ENCODE measurements at regions not wholly inside any gene's neighbourhood (a gene's known extent, or its start where the extent isn't known, plus 50 kb on each side); places are given as distances from the start of the nearest gene placed in this dataset.

DNA sequence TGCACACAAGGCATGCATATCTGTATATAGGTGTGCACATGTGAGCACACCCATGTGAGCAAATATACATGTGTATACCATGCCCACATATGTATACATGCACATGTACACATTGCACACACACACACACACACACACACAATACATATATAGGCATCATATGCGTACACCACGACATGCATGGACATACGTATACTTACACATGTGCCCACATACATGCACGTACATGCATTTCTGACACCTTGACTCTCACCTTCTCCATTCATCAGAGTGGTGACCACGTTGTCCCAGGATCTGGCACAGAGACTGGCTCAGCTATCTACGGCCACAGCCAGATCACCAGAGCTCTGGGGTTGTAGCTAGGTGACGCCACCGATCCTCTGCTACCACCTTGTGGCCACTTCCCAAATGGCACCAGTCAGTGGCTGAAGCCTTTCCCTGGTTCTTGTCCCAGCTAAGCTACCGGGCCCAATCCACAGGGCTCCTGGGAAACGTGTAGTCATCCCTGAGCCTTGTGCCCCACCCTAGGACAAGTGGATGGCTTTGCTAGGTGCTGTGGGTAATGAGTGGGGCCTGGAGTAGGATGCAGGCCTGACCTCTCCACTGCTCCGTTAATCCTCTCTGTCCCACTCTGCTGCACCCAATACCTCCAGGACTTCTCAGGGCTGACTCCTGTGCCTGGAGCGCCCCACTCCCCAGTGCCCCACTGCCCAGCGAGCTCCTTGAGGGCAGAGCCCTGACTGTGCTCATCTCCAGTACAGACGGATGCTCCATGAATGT lies 194.4 kb downstream of the RGS3 start:
- ChIA-PET CTCF (ENCODE audit: partially characterized antibody) (interaction anchor here (0.7 to 9.0 kb wide), 29 partner anchors 8 to 545 kb away, joined by 3 to 246 read pairs (median 4); partner anchors contain the start of genes ALAD, CDC26, PRPF4 and SLC31A1), POLR2A (ENCODE audit: partially characterized antibody) (interaction anchor here (0.6 to 2.2 kb wide), 4 partner anchors 42 to 383 kb away, joined by 3 to 8 read pairs (median 4); no protein-coding TSS in a partner anchor)
- Mint-ChIP-seq H3K27me3 (peaks cover 10 to 16% of the 10 kb centered on the region in 2 donors), H3K4me1 (peaks cover 0 to 6% (median 2%) of the 10 kb centered on the region in 4 donors), H3K27ac (peak overlapping the region in 2 of 7 donors; percentile 65 to 67), H3K9me3 (no peaks in the 10 kb centered on the region), H3K36me3 (no peaks in the 10 kb centered on the region), H3K4me3 (no peak overlapping the region)
- H3K4me1 ChIP-seq (ENCODE audit: insufficient read depth, low read length), result no peaks in the 10 kb centered on the region
- intact Hi-C loops (cut with micrococcal nuclease), result loop anchor here (1.0 to 2.0 kb wide), 5 partner anchors 68 to 384 kb away; partner anchors contain the start of gene ALAD
- no peaks in the 10 kb centered on the region for H3K36me3 ChIP-seq (ENCODE audit: insufficient read depth, low read length)
- H3K27ac ChIP-seq (ENCODE audit: low read depth, low read length), result no peak overlapping the region
- H3K9me3 ChIP-seq (ENCODE audit: control insufficient read depth in 1 of 2, low read length in 2 of 2), result no peaks in the 10 kb centered on the region
- H3K4me3 ChIP-seq (ENCODE audit: low read length in 2 of 2), result no peak overlapping the region
- no peaks in the 10 kb centered on the region for H3K27me3 ChIP-seq (ENCODE audit: insufficient read depth, low read length)
- peak; percentile 67 to 76 (median 68) for DNase-seq

DNA sequence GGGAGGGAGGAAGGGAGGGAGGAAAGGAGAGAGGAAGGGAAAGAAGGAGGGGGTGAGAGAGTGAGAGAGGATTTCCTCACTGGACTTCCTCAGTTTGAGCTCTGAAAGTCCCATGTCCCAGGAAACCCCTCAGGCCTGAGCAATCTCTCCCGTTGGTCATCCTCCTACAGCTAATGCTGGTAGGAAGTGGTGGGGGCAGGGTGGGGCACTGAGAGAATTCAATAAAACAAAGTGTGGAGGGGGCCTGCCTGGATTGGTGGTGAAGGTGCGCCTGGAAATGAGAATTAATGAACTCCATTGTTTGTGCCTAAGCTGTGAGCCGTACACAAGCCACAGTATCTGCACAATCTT lies 195.0 kb downstream of the RGS3 start:
- Histone ChIP-seq H3K36me3 (ENCODE audit: insufficient read depth, low read length) (no peaks in the 10 kb centered on the region), H3K27me3 (ENCODE audit: insufficient read depth, low read length) (no peaks in the 10 kb centered on the region), H3K9me3 (ENCODE audit: control insufficient read depth in 1 of 2, low read length in 2 of 2) (no peaks in the 10 kb centered on the region), H3K27ac (ENCODE audit: low read depth, low read length) (no peak overlapping the region), H3K4me3 (ENCODE audit: low read length in 2 of 2) (no peak overlapping the region), H3K4me1 (ENCODE audit: insufficient read depth, low read length) (no peaks in the 10 kb centered on the region)
- Mint-ChIP-seq H3K36me3 (no peaks in the 10 kb centered on the region), H3K9me3 (no peaks in the 10 kb centered on the region), H3K4me3 (no peak overlapping the region), H3K27ac (no peak overlapping the region), H3K27me3 (peaks cover 10 to 16% of the 10 kb centered on the region in 2 donors), H3K4me1 (peaks cover 0 to 6% (median 2%) of the 10 kb centered on the region in 4 donors)
- DNase-seq, result no peak
- POLR2A ChIA-PET (ENCODE audit: partially characterized antibody), result interaction anchor here (1.4 to 2.2 kb wide), 3 partner anchors 77 to 384 kb away, joined by 4 to 8 read pairs (median 4); no protein-coding TSS in a partner anchor
- intact Hi-C loops (cut with micrococcal nuclease), result loop anchor here (1.0 to 2.0 kb wide), 5 partner anchors 68 to 384 kb away; partner anchors contain the start of gene ALAD
- CTCF ChIA-PET (ENCODE audit: partially characterized antibody), result interaction anchor here (0.8 to 9.0 kb wide), 23 partner anchors 8 to 508 kb away, joined by 3 to 246 read pairs (median 5); partner anchors contain the start of genes ALAD, CDC26, PRPF4 and SLC31A2

DNA sequence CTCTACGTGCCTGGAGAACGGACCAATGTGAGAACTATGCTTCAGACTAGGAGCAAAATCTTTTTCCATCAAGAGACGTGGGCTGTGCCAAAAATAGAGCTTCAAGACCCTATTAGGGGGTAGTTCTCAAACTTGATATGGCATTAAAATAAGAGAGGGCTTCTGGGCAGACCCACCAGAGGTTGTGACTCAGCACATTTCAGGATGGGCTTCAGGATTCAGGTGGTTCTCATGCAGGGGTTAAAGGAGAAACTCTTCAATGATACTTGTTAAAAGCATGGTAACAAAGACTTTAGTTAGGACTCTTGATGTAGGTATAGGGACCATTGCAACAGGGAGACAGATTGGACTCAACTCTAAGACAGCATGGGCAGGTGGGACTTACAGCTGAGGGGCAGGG lies 195.5 kb downstream of the RGS3 start:
- DNase-seq, result no peak
- intact Hi-C loops (cut with micrococcal nuclease), result loop anchor here (2.0 kb wide), 1 partner anchor 212 kb away; no protein-coding TSS in a partner anchor
- no peaks in the 10 kb centered on the region for H3K27me3 ChIP-seq (ENCODE audit: insufficient read depth, low read length)
- Mint-ChIP-seq H3K27ac (no peak overlapping the region), H3K4me1 (peaks cover 0 to 6% (median 2%) of the 10 kb centered on the region in 4 donors), H3K4me3 (no peak overlapping the region), H3K27me3 (peaks cover 10 to 16% of the 10 kb centered on the region in 2 donors), H3K9me3 (no peaks in the 10 kb centered on the region), H3K36me3 (no peaks in the 10 kb centered on the region)
- ChIA-PET POLR2A (ENCODE audit: partially characterized antibody) (interaction anchor here (2.2 kb wide), 1 partner anchor 213 kb away, joined by 8 read pairs; no protein-coding TSS in a partner anchor), CTCF (ENCODE audit: partially characterized antibody) (interaction anchor here (1.2 to 9.0 kb wide), 13 partner anchors 8 to 508 kb away, joined by 3 to 246 read pairs (median 10); partner anchors contain the start of genes ALAD, CDC26, PRPF4 and SLC31A2)
- no peaks in the 10 kb centered on the region for H3K4me1 ChIP-seq (ENCODE audit: insufficient read depth, low read length)
- H3K36me3 ChIP-seq (ENCODE audit: insufficient read depth, low read length), result no peaks in the 10 kb centered on the region
- no peaks in the 10 kb centered on the region for H3K9me3 ChIP-seq (ENCODE audit: control insufficient read depth in 1 of 2, low read length in 2 of 2)
- no peak overlapping the region for H3K27ac ChIP-seq (ENCODE audit: low read depth, low read length)
- no peak overlapping the region for H3K4me3 ChIP-seq (ENCODE audit: low read length in 2 of 2)

- H3K27me3 Mint-ChIP-seq, result peaks cover 10 to 16% of the 10 kb centered on the region in 2 donors
- ChIA-PET POLR2A (ENCODE audit: partially characterized antibody) (no interaction called here), CTCF (ENCODE audit: partially characterized antibody) (interaction anchor here (1.2 to 7.3 kb wide), 6 partner anchors 10 to 385 kb away, joined by 3 to 160 read pairs (median 8); partner anchors contain the start of genes CDC26 and PRPF4)
- H3K9me3 ChIP-seq (ENCODE audit: control insufficient read depth in 1 of 2, low read length in 2 of 2), result no peaks in the 10 kb centered on the region
- H3K9me3 Mint-ChIP-seq, result no peaks in the 10 kb centered on the region
- no peaks in the 10 kb centered on the region for H3K27me3 ChIP-seq (ENCODE audit: insufficient read depth, low read length)
- no peak overlapping the region for H3K4me3 Mint-ChIP-seq
- H3K4me3 ChIP-seq (ENCODE audit: low read length in 2 of 2), result no peak overlapping the region
- no peaks in the 10 kb centered on the region for H3K36me3 Mint-ChIP-seq
- peaks cover 0 to 6% (median 2%) of the 10 kb centered on the region in 4 donors for H3K4me1 Mint-ChIP-seq
- no peaks in the 10 kb centered on the region for H3K36me3 ChIP-seq (ENCODE audit: insufficient read depth, low read length)
- DNase-seq, result no peak
- H3K27ac ChIP-seq (ENCODE audit: low read depth, low read length), result no peak overlapping the region
- H3K4me1 ChIP-seq (ENCODE audit: insufficient read depth, low read length), result no peaks in the 10 kb centered on the region
- intact Hi-C loops (cut with micrococcal nuclease), result loop anchor here (2.0 kb wide), 1 partner anchor 213 kb away; no protein-coding TSS in a partner anchor
- H3K27ac Mint-ChIP-seq, result no peak overlapping the region
These were observed 196.2 kb downstream of the RGS3 start for GRCh38 chr9:113659740-113660139.

DNA sequence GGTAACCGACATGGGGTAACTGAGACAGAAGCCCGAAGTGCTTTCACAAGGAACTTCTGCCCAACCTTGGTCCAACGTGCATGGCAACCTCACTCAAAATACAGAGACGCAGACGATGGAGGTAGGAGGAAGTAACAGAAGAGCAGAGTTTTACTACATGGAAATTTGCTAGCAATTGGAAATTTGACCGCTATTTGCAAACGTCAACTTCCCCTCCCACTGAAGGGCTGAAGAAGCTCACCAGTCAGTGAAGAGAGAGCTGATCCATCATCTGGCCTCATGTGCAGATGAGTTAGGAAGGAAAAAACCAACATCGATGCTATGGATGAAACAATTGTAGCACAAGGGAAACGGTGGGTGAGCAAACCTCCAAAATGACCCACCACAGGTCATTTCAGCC lies 196.7 kb downstream of the RGS3 start:
- peaks cover 0 to 5% (median 2%) of the 10 kb centered on the region in 4 donors for H3K4me1 Mint-ChIP-seq
- H3K27me3 ChIP-seq (ENCODE audit: insufficient read depth, low read length), result no peaks in the 10 kb centered on the region
- H3K4me3 ChIP-seq (ENCODE audit: low read length in 2 of 2), result no peak overlapping the region
- H3K9me3 Mint-ChIP-seq, result no peaks in the 10 kb centered on the region
- H3K27me3 Mint-ChIP-seq, result peaks cover 10 to 16% of the 10 kb centered on the region in 2 donors
- H3K36me3 ChIP-seq (ENCODE audit: insufficient read depth, low read length), result no peaks in the 10 kb centered on the region
- CTCF ChIA-PET (ENCODE audit: partially characterized antibody), result interaction anchor here (1.2 to 1.7 kb wide), 4 partner anchors 9 to 386 kb away, joined by 3 to 9 read pairs (median 5); no protein-coding TSS in a partner anchor
- DNase-seq, result no peak
- intact Hi-C loops (cut with micrococcal nuclease), result no loop called here
- no peaks in the 10 kb centered on the region for H3K4me1 ChIP-seq (ENCODE audit: insufficient read depth, low read length)
- no peak overlapping the region for H3K27ac Mint-ChIP-seq
- no peaks in the 10 kb centered on the region for H3K9me3 ChIP-seq (ENCODE audit: control insufficient read depth in 1 of 2, low read length in 2 of 2)
- H3K36me3 Mint-ChIP-seq, result no peaks in the 10 kb centered on the region
- POLR2A ChIA-PET (ENCODE audit: partially characterized antibody), result no interaction called here
- H3K27ac ChIP-seq (ENCODE audit: low read depth, low read length), result no peak overlapping the region
- H3K4me3 Mint-ChIP-seq, result no peak overlapping the region

GRCh38 chr9:113661074-113661473 lies 197.5 kb downstream of the RGS3 start:
- H3K9me3 ChIP-seq (ENCODE audit: control insufficient read depth in 1 of 2, low read length in 2 of 2), result no peaks in the 10 kb centered on the region
- ChIA-PET POLR2A (ENCODE audit: partially characterized antibody) (no interaction called here), CTCF (ENCODE audit: partially characterized antibody) (interaction anchor here (1.2 to 1.7 kb wide), 4 partner anchors 9 to 387 kb away, joined by 3 to 9 read pairs (median 5); no protein-coding TSS in a partner anchor)
- Mint-ChIP-seq H3K4me1 (peaks cover 0 to 2% (median under 1%) of the 10 kb centered on the region in 4 donors), H3K27me3 (peaks cover 10 to 16% of the 10 kb centered on the region in 2 donors), H3K36me3 (no peaks in the 10 kb centered on the region), H3K9me3 (no peaks in the 10 kb centered on the region), H3K27ac (no peak overlapping the region), H3K4me3 (no peak overlapping the region)
- no peak for DNase-seq
- intact Hi-C loops (cut with micrococcal nuclease), result no loop called here
- no peaks in the 10 kb centered on the region for H3K27me3 ChIP-seq (ENCODE audit: insufficient read depth, low read length)
- H3K4me3 ChIP-seq (ENCODE audit: low read length in 2 of 2), result no peak overlapping the region
- no peaks in the 10 kb centered on the region for H3K36me3 ChIP-seq (ENCODE audit: insufficient read depth, low read length)
- no peaks in the 10 kb centered on the region for H3K4me1 ChIP-seq (ENCODE audit: insufficient read depth, low read length)
- H3K27ac ChIP-seq (ENCODE audit: low read depth, low read length), result no peak overlapping the region
